Endothelial cell (in vitro differentiated cells): ENCODE measurements at regions not wholly inside any gene's neighbourhood (a gene's known extent, or its start where the extent isn't known, plus 50 kb on each side); places are given as distances from the start of the nearest gene placed in this dataset.
"Not testable (repeated sequence)": the region's sequence is repeated elsewhere in the genome, so short reads cannot be mapped to it uniquely, and the experiment has no call there.

Experiments used
- DNase-seq: peaks from one replicate; pipeline ENCODE4 v3.0.0; 2021; ENCODE audit warnings: low spot score
- H3K27ac Mint-ChIP-seq: one replicate; pipeline ENCODE4 v1.8.0; 2021; ENCODE audit warnings: mixed read lengths, inconsistent platforms; ENCODE audit not compliant: unreplicated experiment
- H3K27me3 Mint-ChIP-seq: one replicate; pipeline ENCODE4 v1.8.0; 2021; ENCODE audit warnings: mild to moderate bottlenecking, moderate library complexity, mixed read lengths, inconsistent platforms; ENCODE audit not compliant: unreplicated experiment
- H3K36me3 Mint-ChIP-seq: one replicate; pipeline ENCODE4 v1.8.0; 2021; ENCODE audit warnings: mild to moderate bottlenecking, low read depth, mixed read lengths, inconsistent platforms; ENCODE audit not compliant: unreplicated experiment
- H3K4me1 Mint-ChIP-seq: one replicate; pipeline ENCODE4 v1.8.0; 2021; ENCODE audit warnings: mild to moderate bottlenecking, mixed read lengths, inconsistent platforms; ENCODE audit not compliant: unreplicated experiment
- H3K4me3 Mint-ChIP-seq: one replicate; pipeline ENCODE4 v1.8.0; 2021; ENCODE audit warnings: mild to moderate bottlenecking, mixed read lengths, inconsistent platforms; ENCODE audit not compliant: unreplicated experiment
- H3K9me3 Mint-ChIP-seq: one replicate; pipeline ENCODE4 v1.8.0; 2021; ENCODE audit warnings: mixed read lengths, inconsistent platforms; ENCODE audit not compliant: unreplicated experiment
- TF ChIP-seq, protein P1 (sequence below): fragments of 200-600 bp; sonication (generic); IDR thresholded peaks from one replicate; pipeline ENCODE4 v1.5.0; 2021; ENCODE audit warnings: antibody characterized with exemption; ENCODE audit not compliant: unreplicated experiment

DNA sequence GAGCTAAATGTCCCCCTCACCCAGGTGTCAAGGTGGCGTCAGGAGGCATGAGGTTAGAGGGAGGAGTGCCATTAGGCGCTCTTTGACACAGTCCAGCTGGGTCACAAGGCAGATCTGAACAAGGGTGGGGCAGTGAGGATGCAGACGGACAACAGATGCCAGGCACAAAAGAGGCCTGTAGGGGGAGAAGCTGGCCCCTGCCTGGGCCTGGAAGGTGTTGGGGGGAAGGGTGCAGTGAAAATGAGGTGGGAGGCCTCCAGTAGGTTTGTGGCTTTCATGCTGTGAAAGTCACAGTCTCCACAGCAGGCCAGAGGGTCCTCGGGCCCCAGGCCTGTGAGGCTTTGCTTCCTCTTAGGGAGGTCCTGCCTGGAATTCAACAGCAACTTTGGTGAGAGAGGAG lies 85.0 kb upstream of the PLET1 start:
- H3K27me3 Mint-ChIP-seq, result peaks cover 11% of the 10 kb centered on the region
- H3K4me1 Mint-ChIP-seq, result no peaks in the 10 kb centered on the region
- TF ChIP-seq, protein P1, sequence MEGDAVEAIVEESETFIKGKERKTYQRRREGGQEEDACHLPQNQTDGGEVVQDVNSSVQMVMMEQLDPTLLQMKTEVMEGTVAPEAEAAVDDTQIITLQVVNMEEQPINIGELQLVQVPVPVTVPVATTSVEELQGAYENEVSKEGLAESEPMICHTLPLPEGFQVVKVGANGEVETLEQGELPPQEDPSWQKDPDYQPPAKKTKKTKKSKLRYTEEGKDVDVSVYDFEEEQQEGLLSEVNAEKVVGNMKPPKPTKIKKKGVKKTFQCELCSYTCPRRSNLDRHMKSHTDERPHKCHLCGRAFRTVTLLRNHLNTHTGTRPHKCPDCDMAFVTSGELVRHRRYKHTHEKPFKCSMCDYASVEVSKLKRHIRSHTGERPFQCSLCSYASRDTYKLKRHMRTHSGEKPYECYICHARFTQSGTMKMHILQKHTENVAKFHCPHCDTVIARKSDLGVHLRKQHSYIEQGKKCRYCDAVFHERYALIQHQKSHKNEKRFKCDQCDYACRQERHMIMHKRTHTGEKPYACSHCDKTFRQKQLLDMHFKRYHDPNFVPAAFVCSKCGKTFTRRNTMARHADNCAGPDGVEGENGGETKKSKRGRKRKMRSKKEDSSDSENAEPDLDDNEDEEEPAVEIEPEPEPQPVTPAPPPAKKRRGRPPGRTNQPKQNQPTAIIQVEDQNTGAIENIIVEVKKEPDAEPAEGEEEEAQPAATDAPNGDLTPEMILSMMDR, result no peak
- H3K36me3 Mint-ChIP-seq, result no peaks in the 10 kb centered on the region
- H3K27ac Mint-ChIP-seq, result no peak overlapping the region
- no peak overlapping the region for H3K4me3 Mint-ChIP-seq
- DNase-seq, result no peak
- peaks cover 4% of the 10 kb centered on the region for H3K9me3 Mint-ChIP-seq

DNA sequence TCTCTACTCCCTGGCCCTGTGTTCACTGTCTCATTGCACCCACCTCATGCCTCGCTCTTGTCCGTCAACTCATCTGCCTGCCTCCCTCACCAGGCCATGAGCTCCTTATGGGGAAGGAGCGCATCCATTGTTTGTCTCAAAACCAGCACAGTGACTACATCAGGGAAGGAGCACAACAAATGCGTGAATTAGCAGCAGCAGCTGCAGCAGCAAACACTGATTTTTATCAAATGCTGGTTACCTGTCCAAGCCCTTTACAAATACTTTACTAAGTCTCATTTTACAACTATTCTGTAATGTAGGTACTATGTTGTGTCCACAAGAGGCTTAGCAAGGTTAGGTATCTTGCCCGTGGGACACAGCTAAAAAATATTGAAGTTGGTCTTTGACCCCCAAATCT lies 85.9 kb upstream of the PLET1 start:
- TF ChIP-seq, protein P1, result no peak
- Mint-ChIP-seq H3K4me3 (no peak overlapping the region), H3K36me3 (no peaks in the 10 kb centered on the region), H3K4me1 (no peaks in the 10 kb centered on the region), H3K9me3 (peaks cover 4% of the 10 kb centered on the region), H3K27me3 (peaks cover 11% of the 10 kb centered on the region), H3K27ac (no peak overlapping the region)
- no peak for DNase-seq

DNA sequence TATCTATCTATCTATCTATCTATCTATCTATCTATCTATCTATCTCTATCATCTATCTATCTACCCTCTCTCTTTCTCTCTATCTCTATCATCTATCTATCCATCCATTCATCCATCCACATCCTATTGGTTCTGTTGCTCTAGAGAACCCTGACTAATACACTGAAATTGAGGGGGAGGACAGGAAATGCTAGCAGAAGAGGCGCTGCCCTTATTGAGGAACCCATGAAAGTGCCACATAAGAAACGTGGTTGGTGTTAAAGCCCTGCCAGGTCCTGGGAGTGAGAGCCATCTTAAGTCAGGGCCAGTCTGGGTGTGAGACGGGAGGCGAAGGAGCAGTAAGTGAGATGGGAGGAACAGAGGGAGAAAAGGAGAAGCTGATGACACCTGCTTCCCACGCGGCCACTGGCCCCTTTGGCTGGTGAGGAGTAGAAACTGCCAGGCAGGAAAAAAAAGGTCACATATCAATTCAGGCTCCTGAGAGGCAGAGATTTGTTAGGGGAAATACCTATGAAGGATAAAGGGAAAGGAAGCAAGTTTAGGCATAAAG lies 87.9 kb upstream of the PLET1 start:
- DNase-seq, result no peak
- TF ChIP-seq, protein P1, result no peak
- no peak overlapping the region for H3K27ac Mint-ChIP-seq
- H3K36me3 Mint-ChIP-seq, result no peaks in the 10 kb centered on the region
- H3K27me3 Mint-ChIP-seq, result peaks cover 11% of the 10 kb centered on the region
- H3K4me1 Mint-ChIP-seq, result no peaks in the 10 kb centered on the region
- no peak overlapping the region for H3K4me3 Mint-ChIP-seq
- H3K9me3 Mint-ChIP-seq, result peaks cover 4% of the 10 kb centered on the region

DNA sequence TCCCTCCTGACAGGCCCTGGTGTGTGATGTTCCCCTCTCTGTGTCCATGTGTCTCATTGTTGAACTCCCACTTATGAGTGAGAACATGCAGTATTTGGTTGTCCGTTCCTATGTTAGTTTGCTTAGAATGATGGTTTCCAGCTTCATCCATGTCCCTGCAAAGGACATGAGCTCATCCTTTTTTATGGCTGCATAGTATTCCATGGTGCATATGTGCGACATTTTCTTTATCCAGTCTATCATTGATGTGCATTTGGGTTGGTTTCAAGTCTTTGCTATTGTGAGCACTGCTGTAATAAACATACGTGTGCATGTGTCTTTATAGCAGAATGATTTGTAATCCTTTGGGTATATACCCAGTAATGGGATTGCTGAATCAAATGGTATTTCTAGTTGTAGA lies 90.8 kb upstream of the PLET1 start:
- not testable (repeated sequence) for DNase-seq, H3K9me3 Mint-ChIP-seq, H3K27ac Mint-ChIP-seq, H3K36me3 Mint-ChIP-seq, H3K27me3 Mint-ChIP-seq, H3K4me3 Mint-ChIP-seq, H3K4me1 Mint-ChIP-seq

DNA sequence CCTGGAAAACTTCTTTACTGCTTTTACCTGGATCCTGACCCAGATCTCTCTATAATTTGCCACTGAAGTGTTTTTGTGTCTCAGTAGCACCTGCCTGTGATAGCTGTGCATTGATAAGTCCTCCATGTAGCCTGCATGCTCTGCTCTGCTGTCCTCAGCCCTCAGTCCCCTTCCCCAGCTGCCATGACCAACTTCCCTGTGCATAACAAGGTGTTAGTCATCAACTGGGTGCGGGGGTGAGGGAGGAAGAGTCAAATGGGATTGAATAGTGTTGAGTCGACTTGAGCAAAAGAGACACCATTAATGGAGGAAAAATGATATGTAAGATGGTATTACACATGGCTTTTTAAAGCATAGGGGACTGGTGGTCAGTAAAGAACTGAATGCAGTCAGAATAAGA lies 92.2 kb upstream of the PLET1 start:
- H3K27ac Mint-ChIP-seq, result no peak overlapping the region
- peaks cover 6% of the 10 kb centered on the region for H3K27me3 Mint-ChIP-seq
- no peaks in the 10 kb centered on the region for H3K36me3 Mint-ChIP-seq
- no peak for DNase-seq
- H3K4me1 Mint-ChIP-seq, result no peaks in the 10 kb centered on the region
- no peak overlapping the region for H3K4me3 Mint-ChIP-seq
- TF ChIP-seq, protein P1, result no peak
- peaks cover 4% of the 10 kb centered on the region for H3K9me3 Mint-ChIP-seq
